ENCODE measurements at regions not wholly inside any gene's neighbourhood (a gene's known extent, or its start where the extent isn't known, plus 50 kb on each side); places are given as distances from the start of the nearest gene placed in this dataset.

GRCh38 chr2:54020793-54021414, 50.1 kb upstream of the PSME4 start:
- TF ChIP-seq CTCF (optimal IDR thresholded peaks at IDR 0.05 in 1 of 3, IDR thresholded peaks at IDR 0.05 in 1 of 3, conservative IDR thresholded peaks at IDR 0.05 in 1 of 3; ENCODE audit: extremely low read depth in 1 of 3, insufficient read depth in 2 of 3, low read length in 3 of 3) = no peak
- TF ChIP-seq EZH2 (IDR thresholded peaks at IDR 0.05; ENCODE audit: low read length) = no peak

All from keratinocyte (primary cell).